CD14-positive monocyte (primary cell): ENCODE measurements at regions not wholly inside any gene's neighbourhood (a gene's known extent, or its start where the extent isn't known, plus 50 kb on each side); places are given as distances from the start of the nearest gene placed in this dataset.

Experiments used
- DNase-seq, 3 donors: peaks; one replicate each; pipeline ENCODE4 v3.0.0-alpha.2; 2011 to 2022
- H2AFZ ChIP-seq: 2 replicates; pipeline ENCODE4 v1.6.0; 2012; ENCODE audit warnings: mild to moderate bottlenecking, low read depth, low read length, inconsistent platforms; ENCODE audit not compliant: insufficient read depth, poor library complexity, severe bottlenecking
- H3K27ac ChIP-seq, 2 donors: 1 replicate in 1 of 2; 2 replicates in 1 of 2; pipeline ENCODE4 v1.5.1; 2012 to 2013; ENCODE audit warnings: low read length in 2 of 2, control low read depth in 1 of 2, inconsistent platforms in 1 of 2, low read depth in 1 of 2, mild to moderate bottlenecking in 1 of 2
- H3K27me3 ChIP-seq, 2 donors: one replicate each; pipeline versions ENCODE4 v1.6.0 to v1.6.1; 2011 to 2013; ENCODE audit warnings: low read length in 2 of 2; ENCODE audit not compliant: control insufficient read depth in 2 of 2, insufficient read depth in 2 of 2
- H3K36me3 ChIP-seq, 2 donors: replicated peaks in 1 of 2; 1 replicate in 1 of 2; 2 replicates in 1 of 2; pipeline versions ENCODE4 v1.5.1 to v1.6.1; 2012 to 2013; ENCODE audit warnings: low read length in 2 of 2, control low read depth in 1 of 2, inconsistent platforms in 1 of 2, mild to moderate bottlenecking in 1 of 2; ENCODE audit not compliant: insufficient read depth in 2 of 2, control insufficient read depth in 1 of 2
- H3K4me1 ChIP-seq, 2 donors: 1 replicate in 1 of 2; 2 replicates in 1 of 2; pipeline versions ENCODE4 v1.5.1 to v1.6.1; 2012 to 2013; ENCODE audit warnings: low read length in 2 of 2, control low read depth in 1 of 2, inconsistent platforms in 1 of 2, mild to moderate bottlenecking in 1 of 2, moderate library complexity in 1 of 2; ENCODE audit not compliant: insufficient read depth in 2 of 2, control insufficient read depth in 1 of 2
- H3K4me2 ChIP-seq: replicated peaks from 2 replicates; pipeline ENCODE3; 2012; ENCODE audit warnings: low read length, moderate library complexity, mild to moderate bottlenecking; ENCODE audit not compliant: poor library complexity, severe bottlenecking; ENCODE audit errors: extremely low read depth
- H3K4me3 ChIP-seq, 3 experiments: fragments of 200-600 bp in 1 of 3; sonication (generic) in 1 of 3; replicated peaks in 1 of 3; 1 replicate in 2 of 3; 2 replicates in 1 of 3; pipeline ENCODE4 v1.5.1; 2011 to 2013; ENCODE audit warnings: low read length in 3 of 3, mild to moderate bottlenecking in 3 of 3, control low read depth in 2 of 3, low read depth in 2 of 3, inconsistent platforms in 1 of 3, moderate library complexity in 1 of 3
- H3K79me2 ChIP-seq: 2 replicates; pipeline ENCODE4 v1.6.0; 2012; ENCODE audit warnings: mild to moderate bottlenecking, control low read depth, inconsistent platforms, low read length, moderate library complexity; ENCODE audit not compliant: insufficient read depth
- H3K9ac ChIP-seq: 2 replicates; pipeline ENCODE4 v1.6.0; 2017; ENCODE audit warnings: low read length, mild to moderate bottlenecking; ENCODE audit not compliant: insufficient read depth, poor library complexity, severe bottlenecking
- H3K9me3 ChIP-seq, 2 donors: replicated peaks in 1 of 2; 1 replicate in 1 of 2; 2 replicates in 1 of 2; pipeline versions ENCODE4 v1.5.1 to v1.6.1; 2012 to 2013; ENCODE audit warnings: low read length in 2 of 2, control low read depth in 1 of 2; ENCODE audit not compliant: control insufficient read depth in 1 of 2, insufficient read depth in 1 of 2
- H4K20me1 ChIP-seq: 2 replicates; pipeline ENCODE4 v1.6.0; 2012; ENCODE audit warnings: mild to moderate bottlenecking, low read length, control low read depth, moderate library complexity; ENCODE audit not compliant: insufficient read depth
- H3K27ac Mint-ChIP-seq, 7 donors: one replicate each; pipeline ENCODE4 v1.8.0; 2020; ENCODE audit warnings: mild to moderate bottlenecking in 7 of 7, mixed read lengths in 7 of 7, moderate library complexity in 6 of 7, inconsistent platforms in 2 of 7
- H3K27me3 Mint-ChIP-seq, 3 donors: one replicate each; pipeline ENCODE4 v1.8.0; 2021 to 2022; ENCODE audit warnings: low read depth in 3 of 3, mild to moderate bottlenecking in 3 of 3, mixed read lengths in 3 of 3, moderate library complexity in 3 of 3, inconsistent platforms in 1 of 3
- H3K36me3 Mint-ChIP-seq, 2 donors: one replicate each; pipeline ENCODE4 v1.8.0; 2020; ENCODE audit warnings: mixed read lengths in 2 of 2, inconsistent platforms in 1 of 2, mild to moderate bottlenecking in 1 of 2
- H3K4me1 Mint-ChIP-seq: one replicate; pipeline ENCODE4 v1.8.0; 2020; ENCODE audit warnings: mild to moderate bottlenecking, mixed read lengths
- H3K4me3 Mint-ChIP-seq, 2 donors: one replicate each; pipeline ENCODE4 v1.8.0; 2020; ENCODE audit warnings: mild to moderate bottlenecking in 2 of 2, mixed read lengths in 2 of 2, moderate library complexity in 1 of 2
- H3K9me3 Mint-ChIP-seq, 7 donors: one replicate each; pipeline ENCODE4 v1.8.0; 2020 to 2022; ENCODE audit warnings: mixed read lengths in 7 of 7, mild to moderate bottlenecking in 6 of 7, moderate library complexity in 6 of 7, inconsistent platforms in 2 of 7
- CTCF ChIP-seq: fragments of 200-600 bp; IDR thresholded peaks from one replicate; pipeline ENCODE4 v1.8.0; 2022; ENCODE audit warnings: antibody characterized with exemption, mild to moderate bottlenecking
- WGBS: methylation state at CpG from one replicate; pipeline ENCODE4 v1.1.5; 2013; ENCODE audit warnings: missing lambda C conversion rate; ENCODE audit not compliant: insufficient coverage; 5-methylcytosine and 5-hydroxymethylcytosine counted together
- intact Hi-C, 2 donors: fragments of 100-400 bp; cut with micrococcal nuclease; formaldehyde crosslinking; loops; one replicate each; pipeline versions ENCODE4 v1.15.0 to v1.15.1; 2023

DNA sequence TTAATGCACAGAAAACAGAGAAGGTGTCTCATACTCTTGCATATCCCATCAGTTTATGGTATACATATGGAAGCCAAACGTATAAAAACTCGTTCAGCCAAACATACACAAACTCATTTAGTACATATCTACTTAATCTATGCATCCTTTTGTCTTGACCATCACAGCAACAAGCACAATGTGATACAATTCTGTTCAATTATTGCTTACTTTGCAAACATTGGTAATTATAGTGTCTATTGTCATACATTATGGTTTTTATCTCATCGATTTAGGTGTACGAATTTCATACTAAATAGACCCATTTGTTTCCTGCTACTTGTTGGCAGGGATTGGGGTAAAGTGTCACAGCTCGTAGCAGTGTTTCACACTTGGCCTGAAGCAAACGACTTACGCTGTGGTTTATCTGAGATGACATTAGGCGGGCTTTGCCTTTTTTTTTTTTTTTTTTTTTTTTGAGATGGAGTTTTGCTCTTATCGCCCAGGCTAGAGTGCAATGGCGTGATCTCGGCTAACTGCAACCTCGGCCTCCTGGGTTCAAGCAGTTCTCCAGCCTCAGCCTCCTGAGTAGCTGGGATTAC, 425.9 kb upstream of the JARID2 start:
- no peak for TF ChIP-seq CTCF
- Histone ChIP-seq H3K9me3 (no peaks in the 10 kb centered on the region), H3K79me2 (no peaks in the 10 kb centered on the region), H3K27ac (no peak overlapping the region), H3K9ac (no peak overlapping the region), H3K36me3 (no peaks in the 10 kb centered on the region), H2AFZ (no peak overlapping the region), H3K4me2 (no peak overlapping the region), H3K27me3 (no peaks in the 10 kb centered on the region), H3K4me3 (no peak overlapping the region), H4K20me1 (no peaks in the 10 kb centered on the region), H3K4me1 (no peaks in the 10 kb centered on the region)
- intact Hi-C loops = loop anchor here in 1 of 2 donors (10.0 kb wide), 1 partner anchor 45 kb away; no protein-coding TSS in a partner anchor
- Mint-ChIP-seq H3K36me3 (peaks cover 0 to 13% of the 10 kb centered on the region in 2 donors), H3K27ac (no peak overlapping the region), H3K4me1 (peaks cover 24% of the 10 kb centered on the region), H3K9me3 (peaks cover 0 to 1% (median 0%) of the 10 kb centered on the region in 7 donors), H3K27me3 (peaks cover 0 to 7% (median 2%) of the 10 kb centered on the region in 3 donors), H3K4me3 (no peak overlapping the region)
- no peak for DNase-seq
- 97% methylated on average over 4 of the region's 12 CpGs for WGBS

GRCh38 chr6:14822012-14822553, 423.8 kb upstream of the JARID2 start:
- Histone ChIP-seq H3K4me2 (no peak overlapping the region), H3K4me1 (peaks cover 11 to 18% of the 10 kb centered on the region in 2 donors), H3K27ac (no peak overlapping the region), H3K4me3 (no peak overlapping the region), H3K27me3 (no peaks in the 10 kb centered on the region), H3K9ac (no peak overlapping the region), H3K36me3 (no peaks in the 10 kb centered on the region), H4K20me1 (no peaks in the 10 kb centered on the region), H3K9me3 (no peaks in the 10 kb centered on the region), H3K79me2 (no peaks in the 10 kb centered on the region), H2AFZ (no peak overlapping the region)
- no peak for DNase-seq
- H3K27ac Mint-ChIP-seq = peak overlapping the region in 2 of 7 donors; percentile 60 to 70
- intact Hi-C loops = loop anchor here in 1 of 2 donors (10.0 kb wide), 1 partner anchor 47 kb away; no protein-coding TSS in a partner anchor
- TF ChIP-seq CTCF = no peak
- peaks cover 0 to 1% (median 0%) of the 10 kb centered on the region in 7 donors for H3K9me3 Mint-ChIP-seq
- H3K27me3 Mint-ChIP-seq = peaks cover 0 to 7% (median 2%) of the 10 kb centered on the region in 3 donors
- no peak overlapping the region for H3K4me3 Mint-ChIP-seq
- WGBS = 97% methylated on average over 3 of the region's 4 CpGs
- H3K4me1 Mint-ChIP-seq = peaks cover 38% of the 10 kb centered on the region
- peaks cover 0 to 13% of the 10 kb centered on the region in 2 donors for H3K36me3 Mint-ChIP-seq
